IgD-negative memory B cell (primary cell): ENCODE measurements at regions not wholly inside any gene's neighbourhood (a gene's known extent, or its start where the extent isn't known, plus 50 kb on each side); places are given as distances from the start of the nearest gene placed in this dataset.
"Not testable (repeated sequence)": the region's sequence is repeated elsewhere in the genome, so short reads cannot be mapped to it uniquely, and the experiment has no call there.

Experiments
- H3K27ac Mint-ChIP-seq, 3 donors: one replicate each; pipeline ENCODE4 v1.8.0; 2020 to 2022; ENCODE audit warnings: mild to moderate bottlenecking in 3 of 3, mixed read lengths in 3 of 3, moderate library complexity in 1 of 3
- H3K27me3 Mint-ChIP-seq: one replicate; pipeline ENCODE4 v1.8.0; 2021; ENCODE audit warnings: mixed read lengths
- H3K36me3 Mint-ChIP-seq: one replicate; pipeline ENCODE4 v1.8.0; 2020; ENCODE audit warnings: mild to moderate bottlenecking, mixed read lengths
- H3K4me1 Mint-ChIP-seq, 3 donors: one replicate each; pipeline ENCODE4 v1.8.0; 2020 to 2022; ENCODE audit warnings: mixed read lengths in 3 of 3, mild to moderate bottlenecking in 1 of 3
- H3K4me3 Mint-ChIP-seq, 4 donors: one replicate each; pipeline ENCODE4 v1.8.0; 2020 to 2022; ENCODE audit warnings: mild to moderate bottlenecking in 4 of 4, mixed read lengths in 4 of 4, moderate library complexity in 3 of 4
- H3K9me3 Mint-ChIP-seq, 3 donors: one replicate each; pipeline ENCODE4 v1.8.0; 2020 to 2021; ENCODE audit warnings: mixed read lengths in 3 of 3, mild to moderate bottlenecking in 1 of 3

GRCh38 chr10:2189356-2189755 lies 452.0 kb upstream of the ADARB2 start:
- H3K9me3 Mint-ChIP-seq, H3K36me3 Mint-ChIP-seq, H3K27ac Mint-ChIP-seq, H3K27me3 Mint-ChIP-seq, H3K4me3 Mint-ChIP-seq, H3K4me1 Mint-ChIP-seq: not testable (repeated sequence)

GRCh38 chr10:2188371-2188770 lies 451.0 kb upstream of the ADARB2 start:
- Mint-ChIP-seq H3K36me3 (no peaks in the 10 kb centered on the region), H3K27ac (no peak overlapping the region), H3K4me3 (no peak overlapping the region), H3K4me1 (no peaks in the 10 kb centered on the region), H3K9me3 (peaks cover under 1 to 5% (median 3%) of the 10 kb centered on the region in 3 donors), H3K27me3 (no peaks in the 10 kb centered on the region)

- no peaks in the 10 kb centered on the region for H3K4me1 Mint-ChIP-seq
- H3K4me3 Mint-ChIP-seq = no peak overlapping the region
- peaks cover 0 to 3% (median 2%) of the 10 kb centered on the region in 3 donors for H3K9me3 Mint-ChIP-seq
- H3K27me3 Mint-ChIP-seq = peaks cover 2% of the 10 kb centered on the region
- no peak overlapping the region for H3K27ac Mint-ChIP-seq
- no peaks in the 10 kb centered on the region for H3K36me3 Mint-ChIP-seq
Measured at GRCh38 chr10:2173327-2173726, 436.0 kb upstream of the ADARB2 start.

GRCh38 chr10:2165771-2166460 lies 428.6 kb upstream of the ADARB2 start:
- H3K36me3 Mint-ChIP-seq = no peaks in the 10 kb centered on the region
- H3K9me3 Mint-ChIP-seq = peaks cover 0 to 5% (median 0%) of the 10 kb centered on the region in 3 donors
- H3K27me3 Mint-ChIP-seq = peaks cover 3% of the 10 kb centered on the region
- no peak overlapping the region for H3K4me3 Mint-ChIP-seq
- no peak overlapping the region for H3K27ac Mint-ChIP-seq
- H3K4me1 Mint-ChIP-seq = no peaks in the 10 kb centered on the region

- peaks cover 0 to 3% (median 0%) of the 10 kb centered on the region in 3 donors for H3K9me3 Mint-ChIP-seq
- no peaks in the 10 kb centered on the region for H3K27me3 Mint-ChIP-seq
- no peak overlapping the region for H3K4me3 Mint-ChIP-seq
- H3K36me3 Mint-ChIP-seq = peaks cover 1% of the 10 kb centered on the region
- no peak overlapping the region for H3K27ac Mint-ChIP-seq
- H3K4me1 Mint-ChIP-seq = no peaks in the 10 kb centered on the region
Measured at GRCh38 chr10:2150288-2150687, 413.0 kb upstream of the ADARB2 start.

- Mint-ChIP-seq H3K4me1 (no peaks in the 10 kb centered on the region), H3K4me3 (no peak overlapping the region), H3K9me3 (peaks cover 0 to 2% (median 0%) of the 10 kb centered on the region in 3 donors), H3K36me3 (peaks cover 2% of the 10 kb centered on the region), H3K27me3 (no peaks in the 10 kb centered on the region), H3K27ac (no peak overlapping the region)
Measured at GRCh38 chr10:2145926-2146478, 408.7 kb upstream of the ADARB2 start.

GRCh38 chr10:2145491-2145890 lies 408.2 kb upstream of the ADARB2 start:
- no peak overlapping the region for H3K4me3 Mint-ChIP-seq
- H3K4me1 Mint-ChIP-seq = no peaks in the 10 kb centered on the region
- H3K27ac Mint-ChIP-seq = no peak overlapping the region
- H3K9me3 Mint-ChIP-seq = no peaks in the 10 kb centered on the region
- peaks cover 2% of the 10 kb centered on the region for H3K36me3 Mint-ChIP-seq
- no peaks in the 10 kb centered on the region for H3K27me3 Mint-ChIP-seq

- no peaks in the 10 kb centered on the region for H3K27me3 Mint-ChIP-seq
- H3K36me3 Mint-ChIP-seq = peaks cover 2% of the 10 kb centered on the region
- H3K4me1 Mint-ChIP-seq = no peaks in the 10 kb centered on the region
- H3K27ac Mint-ChIP-seq = no peak overlapping the region
- no peak overlapping the region for H3K4me3 Mint-ChIP-seq
- H3K9me3 Mint-ChIP-seq = no peaks in the 10 kb centered on the region
Measured at GRCh38 chr10:2144584-2144983, 407.3 kb upstream of the ADARB2 start.

GRCh38 chr10:2143213-2143835 lies 406.0 kb upstream of the ADARB2 start:
- no peak overlapping the region for H3K4me3 Mint-ChIP-seq
- no peaks in the 10 kb centered on the region for H3K9me3 Mint-ChIP-seq
- no peaks in the 10 kb centered on the region for H3K27me3 Mint-ChIP-seq
- H3K27ac Mint-ChIP-seq = no peak overlapping the region
- no peaks in the 10 kb centered on the region for H3K4me1 Mint-ChIP-seq
- H3K36me3 Mint-ChIP-seq = peaks cover 2% of the 10 kb centered on the region

- Mint-ChIP-seq H3K27me3 (no peaks in the 10 kb centered on the region), H3K9me3 (peaks cover 0 to 6% (median 0%) of the 10 kb centered on the region in 3 donors), H3K4me3 (no peak overlapping the region), H3K36me3 (peaks cover 2% of the 10 kb centered on the region), H3K27ac (no peak overlapping the region), H3K4me1 (no peaks in the 10 kb centered on the region)
Measured at GRCh38 chr10:2139746-2140145, 402.4 kb upstream of the ADARB2 start.

GRCh38 chr10:2137549-2138174 lies 400.3 kb upstream of the ADARB2 start:
- H3K4me3 Mint-ChIP-seq = no peak overlapping the region

GRCh38 chr10:2130705-2131305 lies 393.5 kb upstream of the ADARB2 start:
- Mint-ChIP-seq H3K27ac (no peak overlapping the region), H3K4me1 (no peaks in the 10 kb centered on the region), H3K27me3 (peaks cover 1% of the 10 kb centered on the region), H3K4me3 (no peak overlapping the region), H3K36me3 (no peaks in the 10 kb centered on the region), H3K9me3 (peaks cover 0 to 1% (median 0%) of the 10 kb centered on the region in 3 donors)

More at GRCh38 chr10:2137549-2138174, 400.3 kb upstream of the ADARB2 start:
- H3K9me3 Mint-ChIP-seq = peaks cover 0 to 6% (median 0%) of the 10 kb centered on the region in 3 donors
- no peaks in the 10 kb centered on the region for H3K27me3 Mint-ChIP-seq
- peaks cover 2% of the 10 kb centered on the region for H3K36me3 Mint-ChIP-seq
- H3K27ac Mint-ChIP-seq = peak overlapping the region in 1 of 3 donors; percentile 42
- H3K4me1 Mint-ChIP-seq = no peaks in the 10 kb centered on the region

- H3K9me3 Mint-ChIP-seq = peaks cover 0 to 1% (median 0%) of the 10 kb centered on the region in 3 donors
- peaks cover 1% of the 10 kb centered on the region for H3K27me3 Mint-ChIP-seq
- no peak overlapping the region for H3K27ac Mint-ChIP-seq
- H3K4me3 Mint-ChIP-seq = no peak overlapping the region
- no peaks in the 10 kb centered on the region for H3K4me1 Mint-ChIP-seq
- H3K36me3 Mint-ChIP-seq = no peaks in the 10 kb centered on the region
Measured at GRCh38 chr10:2128991-2129390, 391.7 kb upstream of the ADARB2 start.

GRCh38 chr10:2124135-2124534 lies 386.8 kb upstream of the ADARB2 start:
- no peaks in the 10 kb centered on the region for H3K9me3 Mint-ChIP-seq
- H3K4me3 Mint-ChIP-seq = no peak overlapping the region
- H3K4me1 Mint-ChIP-seq = no peaks in the 10 kb centered on the region

More at GRCh38 chr10:2124135-2124534, 386.8 kb upstream of the ADARB2 start:
- Mint-ChIP-seq H3K27me3 (peaks cover 4% of the 10 kb centered on the region), H3K36me3 (no peaks in the 10 kb centered on the region), H3K27ac (no peak overlapping the region)
